A673 (cell line): ENCODE measurements at regions not wholly inside any gene's neighbourhood (a gene's known extent, or its start where the extent isn't known, plus 50 kb on each side); places are given as distances from the start of the nearest gene placed in this dataset.

Experiments
- BruUV-seq: library from RNA; stranded (reverse); fragments of 400-500 nt; replicated peaks from 2 replicates; lab custom pipeline; 2021; lab: Mats Ljungman, UMichigan
- CTCF ChIA-PET: fragments of 300-600 bp; sonication (Branson Sonifier 250); formaldehyde crosslinking; loops from one replicate; lab custom pipeline; 2022; ENCODE audit warnings: antibody characterized with exemption; lab: Charles Lee
- POLR2A ChIA-PET: fragments of 300-600 bp; sonication (Branson Sonifier 250); formaldehyde crosslinking; loops from one replicate; lab custom pipeline; 2022; ENCODE audit warnings: antibody characterized with exemption; ENCODE audit not compliant: low non-redundant PET; lab: Charles Lee
- DNase-seq: peaks from one replicate; pipeline ENCODE4 v3.0.0-alpha.2; 2015; ENCODE audit warnings: low spot score
- H3K27ac ChIP-seq: fragments of 200-600 bp; sonication (generic); 2 replicates; pipeline ENCODE4 v1.5.1; 2016; ENCODE audit warnings: mixed run types, low read depth, mild to moderate bottlenecking, mixed read lengths, antibody characterized with exemption, low read length; ENCODE audit not compliant: poor library complexity, severe bottlenecking
- H3K27me3 ChIP-seq: fragments of 200-600 bp; sonication (generic); replicated peaks from 2 replicates; pipeline ENCODE4 v1.6.1; 2017; ENCODE audit warnings: mixed run types, low read depth, mild to moderate bottlenecking, mixed read lengths, antibody characterized with exemption, low read length; ENCODE audit not compliant: insufficient read depth, poor library complexity
- H3K36me3 ChIP-seq: fragments of 200-600 bp; sonication (generic); 2 replicates; pipeline ENCODE4 v1.6.1; 2016; ENCODE audit warnings: mixed run types, mild to moderate bottlenecking, mixed read lengths, antibody characterized with exemption, low read length; ENCODE audit not compliant: insufficient read depth, poor library complexity, severe bottlenecking
- H3K4me1 ChIP-seq: fragments of 200-600 bp; sonication (generic); 2 replicates; pipeline ENCODE4 v1.6.1; 2017; ENCODE audit warnings: mixed run types, mild to moderate bottlenecking, mixed read lengths, antibody characterized with exemption, low read length; ENCODE audit not compliant: insufficient read depth, poor library complexity, severe bottlenecking
- H3K4me3 ChIP-seq: fragments of 200-600 bp; sonication (generic); 2 replicates; pipeline ENCODE4 v1.5.1; 2016; ENCODE audit warnings: low read depth, mixed run types, mild to moderate bottlenecking, mixed read lengths, low read length; ENCODE audit not compliant: poor library complexity, severe bottlenecking
- H3K9me3 ChIP-seq: fragments of 200-600 bp; sonication (generic); 2 replicates; pipeline ENCODE4 v1.6.1; 2016; ENCODE audit warnings: mixed run types, low read depth, mild to moderate bottlenecking, mixed read lengths, antibody characterized with exemption, low read length; ENCODE audit not compliant: poor library complexity, severe bottlenecking
- EZH2 ChIP-seq: fragments of 200-600 bp; sonication (generic); IDR thresholded peaks from 2 replicates; pipeline ENCODE4 v1.6.1; 2017; ENCODE audit warnings: borderline replicate concordance, low read depth, mild to moderate bottlenecking, mixed read lengths, antibody characterized with exemption, low read length; ENCODE audit not compliant: poor library complexity, severe bottlenecking
- intact Hi-C: fragments of 100-400 bp; cut with micrococcal nuclease; formaldehyde crosslinking; loops from one replicate; pipeline ENCODE4 v1.10.0; 2022; ENCODE audit not compliant: unreplicated experiment
- TF ChIP-seq, protein P1 (sequence below): fragments of 300-800, 200-600 bp; sonication (generic); conservative IDR thresholded peaks from 2 replicates; pipeline ENCODE4 v1.5.1; 2017; ENCODE audit warnings: low read depth, mild to moderate bottlenecking, antibody characterized with exemption, low read length, moderate library complexity, mixed read lengths

DNA sequence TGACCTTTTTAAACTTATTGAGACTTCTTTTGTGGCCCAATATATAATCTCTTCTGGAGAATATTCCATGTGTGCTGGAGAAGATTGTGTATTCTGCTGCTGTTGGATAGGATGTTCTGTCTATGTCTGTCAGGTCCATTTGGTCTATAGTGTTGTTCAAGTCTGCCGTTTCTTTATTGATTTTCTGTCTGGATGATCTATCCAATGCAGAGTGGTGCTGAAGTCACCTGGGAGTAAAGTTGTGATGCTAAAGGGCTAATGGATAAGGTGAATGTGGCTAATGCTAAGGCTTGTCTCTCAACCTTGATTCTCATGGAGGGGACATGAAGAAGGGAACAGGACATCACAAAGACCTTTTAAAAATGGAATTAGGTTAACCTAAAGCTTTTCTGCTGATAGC, 72.0 kb upstream of the AP1S2 start:
- H3K4me1 ChIP-seq: no peaks in the 10 kb centered on the region
- no peaks in the 10 kb centered on the region for H3K36me3 ChIP-seq
- TF ChIP-seq, protein P1, sequence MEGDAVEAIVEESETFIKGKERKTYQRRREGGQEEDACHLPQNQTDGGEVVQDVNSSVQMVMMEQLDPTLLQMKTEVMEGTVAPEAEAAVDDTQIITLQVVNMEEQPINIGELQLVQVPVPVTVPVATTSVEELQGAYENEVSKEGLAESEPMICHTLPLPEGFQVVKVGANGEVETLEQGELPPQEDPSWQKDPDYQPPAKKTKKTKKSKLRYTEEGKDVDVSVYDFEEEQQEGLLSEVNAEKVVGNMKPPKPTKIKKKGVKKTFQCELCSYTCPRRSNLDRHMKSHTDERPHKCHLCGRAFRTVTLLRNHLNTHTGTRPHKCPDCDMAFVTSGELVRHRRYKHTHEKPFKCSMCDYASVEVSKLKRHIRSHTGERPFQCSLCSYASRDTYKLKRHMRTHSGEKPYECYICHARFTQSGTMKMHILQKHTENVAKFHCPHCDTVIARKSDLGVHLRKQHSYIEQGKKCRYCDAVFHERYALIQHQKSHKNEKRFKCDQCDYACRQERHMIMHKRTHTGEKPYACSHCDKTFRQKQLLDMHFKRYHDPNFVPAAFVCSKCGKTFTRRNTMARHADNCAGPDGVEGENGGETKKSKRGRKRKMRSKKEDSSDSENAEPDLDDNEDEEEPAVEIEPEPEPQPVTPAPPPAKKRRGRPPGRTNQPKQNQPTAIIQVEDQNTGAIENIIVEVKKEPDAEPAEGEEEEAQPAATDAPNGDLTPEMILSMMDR: no peak
- no peak for TF ChIP-seq EZH2
- DNase-seq: no peak
- intact Hi-C loops: no loop called here
- ChIA-PET CTCF (no interaction called here), POLR2A (no interaction called here)
- no peak overlapping the region for H3K27ac ChIP-seq
- H3K4me3 ChIP-seq: no peak overlapping the region
- H3K27me3 ChIP-seq: peaks cover 37% of the 10 kb centered on the region
- BruUV-seq: no TSS peak
- no peaks in the 10 kb centered on the region for H3K9me3 ChIP-seq

DNA sequence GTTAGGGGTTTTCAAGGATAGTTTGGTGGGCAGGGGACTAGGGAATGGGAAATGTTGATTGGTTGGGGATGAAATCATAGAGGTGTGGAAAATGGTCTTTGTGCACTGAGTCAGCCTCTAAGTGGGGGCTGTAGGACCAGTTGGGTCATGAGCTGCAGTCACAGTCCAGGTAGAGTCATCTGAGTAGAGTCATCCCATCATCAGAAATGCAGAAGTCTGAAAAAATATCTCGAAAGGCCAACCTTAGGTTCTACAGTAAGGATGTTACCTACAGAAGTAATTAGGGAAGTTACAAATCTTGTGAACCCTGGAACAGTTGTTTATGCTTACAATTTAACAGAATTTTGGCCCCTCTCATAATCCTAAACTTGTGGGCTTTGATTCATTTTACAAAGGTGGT, 63.4 kb upstream of the AP1S2 start:
- ChIA-PET POLR2A (no interaction called here), CTCF (no interaction called here)
- DNase-seq: no peak
- BruUV-seq: no TSS peak
- Histone ChIP-seq H3K4me3 (no peak overlapping the region), H3K36me3 (no peaks in the 10 kb centered on the region), H3K4me1 (no peaks in the 10 kb centered on the region), H3K27me3 (peaks cover 7% of the 10 kb centered on the region), H3K9me3 (no peaks in the 10 kb centered on the region), H3K27ac (no peak overlapping the region)
- no peak for TF ChIP-seq EZH2
- TF ChIP-seq, protein P1: no peak
- intact Hi-C loops: no loop called here

DNA sequence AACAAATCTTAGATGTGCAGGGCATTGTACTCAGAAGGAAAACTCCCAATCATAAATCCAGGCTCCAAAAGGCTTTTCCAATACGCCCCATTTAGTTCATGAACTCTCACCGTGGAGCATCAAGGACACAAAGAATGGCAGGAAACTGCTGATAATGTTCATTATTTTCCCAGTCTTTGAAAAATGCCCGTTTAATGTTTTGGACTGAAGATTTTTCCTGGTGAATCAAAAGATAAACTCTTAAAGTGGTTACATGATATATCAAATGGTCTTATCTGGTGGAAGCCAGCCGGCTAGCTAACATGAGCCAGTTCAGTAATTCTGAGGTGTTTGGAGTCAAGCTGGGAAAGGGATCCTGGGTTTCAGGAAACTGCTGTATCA, 62.1 kb upstream of the AP1S2 start:
- POLR2A ChIA-PET: no interaction called here
- Histone ChIP-seq H3K4me1 (no peaks in the 10 kb centered on the region), H3K36me3 (no peaks in the 10 kb centered on the region), H3K27me3 (peaks cover 11% of the 10 kb centered on the region), H3K9me3 (no peaks in the 10 kb centered on the region), H3K27ac (no peak overlapping the region), H3K4me3 (no peak overlapping the region)
- BruUV-seq: no TSS peak
- intact Hi-C loops: no loop called here
- DNase-seq: no peak
- CTCF ChIA-PET: no interaction called here
- TF ChIP-seq EZH2: no peak
- TF ChIP-seq, protein P1: no peak
